H1 (cell line): ENCODE measurements at regions not wholly inside any gene's neighbourhood (a gene's known extent, or its start where the extent isn't known, plus 50 kb on each side); places are given as distances from the start of the nearest gene placed in this dataset.

Experiments
- CTCF ChIA-PET: fragments of 300-600 bp; sonication (Branson Sonifier 250); formaldehyde crosslinking; loops from one replicate; lab custom pipeline; 2021; ENCODE audit not compliant: partially characterized antibody; lab: Charles Lee
- POLR2A ChIA-PET: fragments of 300-600 bp; sonication (Branson Sonifier 250); formaldehyde crosslinking; loops from one replicate; lab custom pipeline; 2021; ENCODE audit warnings: inconsistent platforms; ENCODE audit not compliant: partially characterized antibody; lab: Charles Lee
- DNase-seq, 2 experiments: peaks; one replicate each; pipeline versions ENCODE4 v3.0.0 to v3.0.0-alpha.2; 2010 to 2022; ENCODE audit warnings: low spot score in 2 of 2, low read depth in 1 of 2, mixed read lengths in 1 of 2
- FAIRE-seq: peaks from 2 replicates; lab custom pipeline; 2011; peaks lifted over from hg19 to GRCh38; lab: Jason Lieb, UNC
- H2AFZ ChIP-seq: 2 replicates; pipeline ENCODE4 v1.8.1; 2012; ENCODE audit warnings: low read length, inconsistent platforms
- H2AK5ac ChIP-seq: 2 replicates; pipeline ENCODE4 v1.6.1; 2013; ENCODE audit warnings: low read depth, low read length
- H2BK120ac ChIP-seq: replicated peaks from 2 replicates; pipeline ENCODE3; 2013; ENCODE audit warnings: low read depth, low read length, inconsistent platforms
- H2BK12ac ChIP-seq: 2 replicates; pipeline ENCODE4 v1.6.1; 2013; ENCODE audit warnings: low read depth, low read length
- H2BK15ac ChIP-seq: 2 replicates; pipeline ENCODE4 v1.6.1; 2013; ENCODE audit warnings: low read length
- H2BK20ac ChIP-seq: 2 replicates; pipeline ENCODE4 v1.6.1; 2013; ENCODE audit warnings: low read length
- H2BK5ac ChIP-seq: 2 replicates; pipeline ENCODE4 v1.6.1; 2013; ENCODE audit warnings: low read depth, low read length
- H3K14ac ChIP-seq: 2 replicates; pipeline ENCODE4 v1.6.1; 2013; ENCODE audit warnings: inconsistent platforms; ENCODE audit not compliant: insufficient read length
- H3K18ac ChIP-seq: 2 replicates; pipeline ENCODE4 v1.6.1; 2013; ENCODE audit warnings: low read length; ENCODE audit errors: extremely low read depth
- H3K23ac ChIP-seq: 2 replicates; pipeline ENCODE4 v1.6.1; 2013; ENCODE audit warnings: inconsistent platforms; ENCODE audit not compliant: insufficient read length
- H3K23me2 ChIP-seq: 2 replicates; pipeline ENCODE4 v1.6.1; 2013; ENCODE audit warnings: low read depth, low read length
- H3K27ac ChIP-seq: 2 replicates; pipeline ENCODE4 v1.6.1; 2011; ENCODE audit warnings: low read depth, low read length, inconsistent platforms
- H3K27me3 ChIP-seq, 4 experiments: replicated peaks in 1 of 4; 1 replicate in 1 of 4; 2 replicates in 3 of 4; pipeline versions ENCODE4 v1.6.1 to v1.8.1; 2011 to 2013; ENCODE audit warnings: low read length in 3 of 4, mild to moderate bottlenecking in 3 of 4, inconsistent platforms in 2 of 4, mixed read lengths in 2 of 4, moderate library complexity in 1 of 4; ENCODE audit not compliant: control insufficient read depth in 3 of 4, insufficient read depth in 3 of 4; ENCODE audit errors: extremely low read depth in 1 of 4
- H3K36me3 ChIP-seq, 4 experiments: 2 replicates each; pipeline versions ENCODE4 v1.6.1 to v1.8.1; 2011 to 2013; ENCODE audit warnings: mild to moderate bottlenecking in 4 of 4, low read length in 3 of 4, moderate library complexity in 2 of 4, control low read depth in 1 of 4, inconsistent platforms in 1 of 4; ENCODE audit not compliant: insufficient read depth in 4 of 4, control insufficient read depth in 2 of 4
- H3K4ac ChIP-seq: replicated peaks from 2 replicates; pipeline ENCODE3; 2013; ENCODE audit warnings: low read length, low read depth, mixed read lengths, inconsistent platforms; ENCODE audit not compliant: insufficient read length
- H3K4me1 ChIP-seq, 4 experiments: replicated peaks in 1 of 4; 1 replicate in 1 of 4; 2 replicates in 3 of 4; pipeline versions ENCODE4 v1.6.1 to v1.8.1; 2011 to 2013; ENCODE audit warnings: low read length in 3 of 4, inconsistent platforms in 2 of 4, mixed read lengths in 1 of 4; ENCODE audit not compliant: insufficient read depth in 4 of 4, control insufficient read depth in 3 of 4
- H3K4me2 ChIP-seq, 2 experiments: 2 replicates each; pipeline versions ENCODE4 v1.6.1 to v1.8.1; 2011 to 2013; ENCODE audit warnings: low read depth in 2 of 2, low read length in 2 of 2, control low read depth in 1 of 2, inconsistent platforms in 1 of 2, mild to moderate bottlenecking in 1 of 2; ENCODE audit not compliant: insufficient read depth in 1 of 2
- H3K4me3 ChIP-seq, 4 experiments: fragments of 200-600, 300-600 bp in 1 of 4; sonication (generic), shearing (Covaris generic), sonication (Bioruptor Twin) in 1 of 4; 2 replicates each; pipeline versions ENCODE4 v1.5.1 to v1.8.1; 2011 to 2016; ENCODE audit warnings: low read length in 4 of 4, low read depth in 3 of 4, control low read depth in 2 of 4, inconsistent platforms in 2 of 4, mild to moderate bottlenecking in 2 of 4, mixed read lengths in 1 of 4, moderate library complexity in 1 of 4; ENCODE audit not compliant: insufficient read depth in 2 of 4; ENCODE audit errors: extremely low read depth in 1 of 4
- H3K56ac ChIP-seq: replicated peaks from 2 replicates; pipeline ENCODE3; 2013; ENCODE audit warnings: low read depth, mild to moderate bottlenecking, mixed read lengths, low read length, inconsistent platforms; ENCODE audit not compliant: insufficient read length
- H3K79me1 ChIP-seq: 2 replicates; pipeline ENCODE4 v1.6.1; 2013; ENCODE audit warnings: low read depth, low read length, control low read depth
- H3K79me2 ChIP-seq, 2 experiments: 2 replicates each; pipeline versions ENCODE4 v1.6.1 to v1.8.1; 2012 to 2013; ENCODE audit warnings: low read length in 2 of 2, mild to moderate bottlenecking in 2 of 2, inconsistent platforms in 1 of 2; ENCODE audit not compliant: insufficient read depth in 2 of 2, control insufficient read depth in 1 of 2
- H3K9ac ChIP-seq, 4 experiments: replicated peaks in 1 of 4; 1 replicate in 1 of 4; 2 replicates in 3 of 4; pipeline versions ENCODE4 v1.6.1 to v1.8.1; 2011 to 2013; ENCODE audit warnings: low read depth in 3 of 4, low read length in 3 of 4, control low read depth in 2 of 4, mild to moderate bottlenecking in 2 of 4, moderate library complexity in 2 of 4, inconsistent platforms in 1 of 4; ENCODE audit errors: extremely low read depth in 1 of 4
- H3K9me3 ChIP-seq, 2 experiments: 2 replicates each; pipeline versions ENCODE4 v1.6.1 to v1.8.1; 2012 to 2013; ENCODE audit warnings: mild to moderate bottlenecking in 2 of 2, moderate library complexity in 2 of 2, control low read depth in 1 of 2, inconsistent platforms in 1 of 2, low read depth in 1 of 2, low read length in 1 of 2, mixed read lengths in 1 of 2; ENCODE audit not compliant: insufficient read depth in 2 of 2
- H4K20me1 ChIP-seq, 2 experiments: replicated peaks in 1 of 2; 2 replicates each; pipeline versions ENCODE3 to v1.8.1; 2011 to 2013; ENCODE audit warnings: inconsistent platforms in 2 of 2, low read length in 2 of 2, mild to moderate bottlenecking in 1 of 2; ENCODE audit not compliant: insufficient read depth in 2 of 2, control insufficient read depth in 1 of 2
- H4K5ac ChIP-seq: 2 replicates; pipeline ENCODE4 v1.6.1; 2013; ENCODE audit warnings: low read length, low read depth, mixed read lengths, inconsistent platforms; ENCODE audit not compliant: insufficient read length
- H4K8ac ChIP-seq: 2 replicates; pipeline ENCODE4 v1.8.0; 2013; ENCODE audit warnings: mild to moderate bottlenecking, moderate library complexity, low read length, inconsistent platforms; ENCODE audit not compliant: insufficient read depth; ENCODE audit errors: extremely low read depth
- H4K91ac ChIP-seq: replicated peaks from 2 replicates; pipeline ENCODE3; 2013; ENCODE audit warnings: low read length, mixed read lengths, inconsistent platforms; ENCODE audit not compliant: insufficient read length
- WGBS, 2 experiments: shearing (Covaris generic) in 1 of 2; methylation state at CpG; one replicate each; pipeline versions ENCODE4 v1.1.6 to v1.1.7; 2013 to 2015; ENCODE audit warnings: low lambda C conversion rate in 2 of 2, mixed read lengths in 2 of 2, inconsistent platforms in 1 of 2, low coverage in 1 of 2, missing lambda C conversion rate in 1 of 2; ENCODE audit not compliant: insufficient replicate concordance in 2 of 2, insufficient coverage in 1 of 2, insufficient read length in 1 of 2; ENCODE audit errors: extremely low coverage in 1 of 2, missing lambda C conversion rate in 1 of 2; 5-methylcytosine and 5-hydroxymethylcytosine counted together
- TF ChIP-seq, protein P1 (sequence below): IDR thresholded peaks from 2 replicates; pipeline ENCODE4 v1.6.1; 2011; ENCODE audit warnings: low read length, improper control_type of control experiment

DNA sequence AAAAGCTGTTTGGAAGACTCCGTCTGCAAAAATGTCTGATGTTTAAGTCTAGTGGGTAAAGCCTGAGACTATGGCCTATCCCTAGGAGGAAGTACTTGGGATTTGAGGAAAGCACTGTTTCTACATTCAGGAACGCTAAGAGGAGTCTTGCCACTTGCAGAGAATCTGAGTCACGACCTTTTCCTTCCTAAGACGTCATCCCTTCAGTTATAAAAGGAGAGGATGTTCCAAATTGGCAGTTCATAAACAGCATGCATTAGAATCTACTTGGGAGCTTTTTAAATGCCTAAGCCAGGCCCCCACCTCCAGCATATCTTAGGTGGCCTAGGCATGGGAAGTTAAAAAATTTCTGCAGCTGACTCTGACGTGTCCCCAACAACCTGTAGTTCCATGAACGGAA lies 125.9 kb downstream of the TTC32 start:
- Histone ChIP-seq H4K20me1 (no peaks in the 10 kb centered on the region), H4K91ac (no peak overlapping the region), H3K9me3 (no peaks in the 10 kb centered on the region), H3K36me3 (no peaks in the 10 kb centered on the region), H2BK20ac (no peak overlapping the region), H2BK12ac (no peak overlapping the region; the same call in 1 of the 2 replicates), H3K4me3 (no peak overlapping the region), H4K8ac (no peak overlapping the region), H2AFZ (no peak overlapping the region), H3K27me3 (no peaks in the 10 kb centered on the region), H2BK15ac (no peak overlapping the region), H3K4me2 (no peak overlapping the region; a peak in 1 of 4 replicates), H2AK5ac (no peak overlapping the region), H3K27ac (no peak overlapping the region), H3K18ac (no peak overlapping the region), H3K9ac (no peak overlapping the region), H4K5ac (no peak overlapping the region), H3K56ac (no peak overlapping the region), H3K79me2 (no peaks in the 10 kb centered on the region), H3K23ac (no peak overlapping the region), H3K14ac (no peak overlapping the region), H3K4ac (no peak overlapping the region), H3K4me1 (peaks cover 7 to 12% (median 9%) of the 10 kb centered on the region in 4 experiments; a peak in 6 of 7 replicates), H2BK5ac (no peak overlapping the region), H2BK120ac (no peak overlapping the region), H3K79me1 (no peaks in the 10 kb centered on the region), H3K23me2 (no peaks in the 10 kb centered on the region)
- POLR2A ChIA-PET: interaction anchor here (1.1 kb wide), 1 partner anchor 10 kb away, joined by 4 read pairs; no protein-coding TSS in a partner anchor
- TF ChIP-seq, protein P1, sequence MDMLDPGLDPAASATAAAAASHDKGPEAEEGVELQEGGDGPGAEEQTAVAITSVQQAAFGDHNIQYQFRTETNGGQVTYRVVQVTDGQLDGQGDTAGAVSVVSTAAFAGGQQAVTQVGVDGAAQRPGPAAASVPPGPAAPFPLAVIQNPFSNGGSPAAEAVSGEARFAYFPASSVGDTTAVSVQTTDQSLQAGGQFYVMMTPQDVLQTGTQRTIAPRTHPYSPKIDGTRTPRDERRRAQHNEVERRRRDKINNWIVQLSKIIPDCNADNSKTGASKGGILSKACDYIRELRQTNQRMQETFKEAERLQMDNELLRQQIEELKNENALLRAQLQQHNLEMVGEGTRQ: no peak
- FAIRE-seq: no peak
- DNase-seq: no peak
- CTCF ChIA-PET: interaction anchor here (0.6 to 2.3 kb wide), 9 partner anchors 9 to 421 kb away, joined by 3 to 8 read pairs (median 4); no protein-coding TSS in a partner anchor
- 84% methylated on average over 6 of the region's 6 CpGs; no CpG with 5 or more reads in 1 of the 2 experiments for WGBS, 2 experiments
